ENCODE measurements at regions not wholly inside any gene's neighbourhood (a gene's known extent, or its start where the extent isn't known, plus 50 kb on each side); places are given as distances from the start of the nearest gene placed in this dataset.

DNA sequence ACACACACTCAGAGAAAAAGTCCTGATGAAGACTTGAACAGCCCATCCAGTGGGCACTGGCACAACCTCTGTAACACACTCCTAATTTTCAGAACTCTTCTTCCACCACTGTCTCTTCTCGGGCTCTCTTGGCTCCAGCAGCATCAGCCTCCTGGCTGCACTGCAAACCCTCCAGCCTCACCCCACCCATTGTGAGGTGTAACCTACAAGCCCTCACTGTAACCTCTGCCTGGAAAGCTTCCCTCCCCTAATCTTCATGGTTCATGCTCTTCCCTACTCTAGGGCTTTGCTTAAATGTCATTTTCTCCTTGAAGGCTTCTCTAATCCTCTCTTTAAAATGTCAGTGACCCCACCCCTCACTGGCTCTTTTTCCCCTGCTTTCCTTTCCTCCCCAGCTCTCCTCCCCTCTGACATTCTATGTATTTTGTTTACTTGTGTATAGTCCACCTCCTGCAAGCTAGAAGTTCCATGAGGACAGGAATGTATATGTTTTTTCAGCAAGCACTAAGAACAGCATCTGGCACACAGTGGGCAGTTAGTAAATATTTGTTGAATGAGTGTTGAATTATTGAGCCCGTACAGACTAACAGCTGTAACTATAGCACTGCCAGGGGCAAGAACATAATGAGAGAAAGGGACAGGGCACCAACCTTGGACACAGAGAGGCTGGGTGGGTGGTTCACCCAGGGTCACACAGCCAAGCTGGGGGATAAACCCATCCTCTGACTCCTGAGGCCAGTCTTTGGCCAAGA, 76.4 kb downstream of the ESM1 start:
- ChIA-PET POLR2A (no interaction called here), CTCF (interaction anchor here (1.7 kb wide), 1 partner anchor 251 kb away, joined by 7 read pairs; the partner anchor contains the start of gene GPX8)

GRCh38 chr5:54905942-54906537, 79.4 kb downstream of the ESM1 start:
- Histone ChIP-seq H3K9me3 (no peaks in the 10 kb centered on the region), H3K36me3 (ENCODE audit: control insufficient read depth, insufficient read depth, low read length) (no peaks in the 10 kb centered on the region), H3K27me3 (replicated peaks; ENCODE audit: control insufficient read depth, insufficient read depth, low read length) (no peaks in the 10 kb centered on the region), H3K4me1 (no peaks in the 10 kb centered on the region), H3K4me3 (ENCODE audit: low read depth, low read length) (no peak overlapping the region)
- peak; percentile 45 to 67 for DNase-seq
- no TSS peak for BruUV-seq (replicated peaks)
- intact Hi-C loops (cut with micrococcal nuclease; ENCODE audit: unreplicated experiment), result loop anchor here (1.0 kb wide), 1 partner anchor 240 kb away; no protein-coding TSS in a partner anchor
- Mint-ChIP-seq H3K4me3 (ENCODE audit: unreplicated experiment) (no peak overlapping the region), H3K27me3 (ENCODE audit: insufficient read depth, unreplicated experiment) (peaks cover 18% of the 10 kb centered on the region), H3K27ac (ENCODE audit: unreplicated experiment) (no peak overlapping the region), H3K36me3 (ENCODE audit: insufficient read depth, unreplicated experiment) (no peaks in the 10 kb centered on the region), H3K4me1 (ENCODE audit: low read depth, unreplicated experiment) (no peaks in the 10 kb centered on the region), H3K9me3 (ENCODE audit: unreplicated experiment) (no peaks in the 10 kb centered on the region)
- peak; percentile 66 to 71 for TF ChIP-seq CTCF (IDR thresholded peaks at IDR 0.05; ENCODE audit: insufficient read depth in 1 of 2, low read depth in 1 of 2, low read length in 1 of 2, severe bottlenecking in 1 of 2, unreplicated experiment in 1 of 2)
- ChIA-PET POLR2A (no interaction called here), CTCF (interaction anchor here (0.7 to 1.5 kb wide), 4 partner anchors 54 to 265 kb away, joined by 3 to 8 read pairs (median 6); partner anchors contain the start of gene GPX8)

More for the DNA sequence above, 76.4 kb downstream of the ESM1 start:
- Mint-ChIP-seq H3K9me3 (ENCODE audit: unreplicated experiment) (no peaks in the 10 kb centered on the region), H3K27me3 (ENCODE audit: insufficient read depth, unreplicated experiment) (peaks cover 23% of the 10 kb centered on the region), H3K27ac (ENCODE audit: unreplicated experiment) (no peak overlapping the region), H3K4me1 (ENCODE audit: low read depth, unreplicated experiment) (no peaks in the 10 kb centered on the region), H3K36me3 (ENCODE audit: insufficient read depth, unreplicated experiment) (no peaks in the 10 kb centered on the region), H3K4me3 (ENCODE audit: unreplicated experiment) (no peak overlapping the region)
- BruUV-seq (replicated peaks), result no TSS peak
- no peak for TF ChIP-seq CTCF (IDR thresholded peaks at IDR 0.05; ENCODE audit: insufficient read depth in 1 of 2, low read depth in 1 of 2, low read length in 1 of 2, severe bottlenecking in 1 of 2, unreplicated experiment in 1 of 2)
- intact Hi-C loops (cut with micrococcal nuclease; ENCODE audit: unreplicated experiment), result no loop called here
- DNase-seq, result no peak
- no peaks in the 10 kb centered on the region for H3K4me1 ChIP-seq
- no peaks in the 10 kb centered on the region for H3K9me3 ChIP-seq
- H3K36me3 ChIP-seq (ENCODE audit: control insufficient read depth, insufficient read depth, low read length), result no peaks in the 10 kb centered on the region
- H3K27me3 ChIP-seq (replicated peaks; ENCODE audit: control insufficient read depth, insufficient read depth, low read length), result no peaks in the 10 kb centered on the region
- H3K4me3 ChIP-seq (ENCODE audit: low read depth, low read length), result no peak overlapping the region

DNA sequence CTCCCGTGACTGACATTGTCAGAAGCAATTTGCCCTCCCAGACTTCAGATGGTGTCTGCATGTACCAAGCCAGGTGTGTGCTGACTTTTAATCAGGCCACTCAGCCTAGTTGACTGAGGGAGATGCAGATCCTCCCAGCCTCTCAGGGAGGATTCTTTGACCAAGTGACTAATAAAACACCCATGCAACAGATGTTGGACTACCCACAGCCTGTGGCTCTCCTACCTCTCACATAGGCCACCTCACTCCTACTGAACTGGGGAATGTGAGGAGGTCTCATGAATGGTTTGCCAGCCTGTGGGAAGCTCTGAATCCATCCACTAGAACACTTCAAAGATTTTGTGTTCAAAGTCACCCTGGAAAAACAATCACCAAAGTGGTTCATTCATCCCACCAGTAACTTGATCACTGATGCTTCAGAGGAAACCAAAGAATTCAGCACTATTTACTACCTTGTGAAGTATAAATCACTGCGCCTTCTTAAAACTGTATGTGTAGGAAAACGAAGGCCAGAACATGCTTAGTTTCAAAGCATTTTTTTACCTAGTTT, 80.1 kb downstream of the ESM1 start:
- Mint-ChIP-seq H3K4me3 (ENCODE audit: unreplicated experiment) (no peak overlapping the region), H3K27ac (ENCODE audit: unreplicated experiment) (no peak overlapping the region), H3K36me3 (ENCODE audit: insufficient read depth, unreplicated experiment) (no peaks in the 10 kb centered on the region), H3K27me3 (ENCODE audit: insufficient read depth, unreplicated experiment) (peaks cover 19% of the 10 kb centered on the region), H3K4me1 (ENCODE audit: low read depth, unreplicated experiment) (no peaks in the 10 kb centered on the region), H3K9me3 (ENCODE audit: unreplicated experiment) (no peaks in the 10 kb centered on the region)
- intact Hi-C loops (cut with micrococcal nuclease; ENCODE audit: unreplicated experiment), result no loop called here
- Histone ChIP-seq H3K4me1 (no peaks in the 10 kb centered on the region), H3K4me3 (ENCODE audit: low read depth, low read length) (no peak overlapping the region), H3K36me3 (ENCODE audit: control insufficient read depth, insufficient read depth, low read length) (no peaks in the 10 kb centered on the region), H3K9me3 (no peaks in the 10 kb centered on the region), H3K27me3 (replicated peaks; ENCODE audit: control insufficient read depth, insufficient read depth, low read length) (no peaks in the 10 kb centered on the region)
- CTCF ChIA-PET, result interaction anchor here (0.7 to 2.0 kb wide), 7 partner anchors 54 to 265 kb away, joined by 3 to 10 read pairs (median 4); partner anchors contain the start of gene GPX8
- POLR2A ChIA-PET, result no interaction called here
- TF ChIP-seq CTCF (IDR thresholded peaks at IDR 0.05; ENCODE audit: insufficient read depth in 1 of 2, low read depth in 1 of 2, low read length in 1 of 2, severe bottlenecking in 1 of 2, unreplicated experiment in 1 of 2), result no peak
- DNase-seq, result no peak
- no TSS peak for BruUV-seq (replicated peaks)
